ENCODE measurements at regions not wholly inside any gene's neighbourhood (a gene's known extent, or its start where the extent isn't known, plus 50 kb on each side); places are given as distances from the start of the nearest gene placed in this dataset.

DNA sequence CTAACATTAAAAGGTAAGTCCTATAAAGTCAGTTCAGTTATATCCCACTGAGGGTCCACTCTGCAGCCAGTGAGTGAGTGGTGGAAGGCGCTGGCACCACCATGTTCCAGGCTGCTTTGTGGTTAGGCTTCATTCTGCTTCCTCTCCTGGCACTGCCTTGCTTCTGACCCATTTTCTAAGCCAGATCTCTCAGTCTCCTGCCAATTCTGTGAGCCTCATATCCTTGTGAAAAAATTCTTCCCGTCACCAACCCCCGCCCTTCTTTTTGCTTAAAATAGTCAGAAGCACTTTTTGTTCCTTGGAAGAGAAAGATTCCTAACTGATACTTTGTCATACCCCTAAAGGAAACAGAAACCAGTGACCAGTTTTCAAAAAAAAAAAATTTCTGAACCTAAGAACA, 139.8 kb upstream of the NCK2 start:
- TF ChIP-seq ZBTB7A (tag by site-specific recombination; IDR thresholded peaks at IDR 0.05; ENCODE audit: low read depth) = no peak
- no peak for TF ChIP-seq ZFP69B (tag by site-specific recombination; IDR thresholded peaks at IDR 0.05)
- TF ChIP-seq ZNF211 (tag by site-specific recombination; IDR thresholded peaks at IDR 0.05; ENCODE audit: low read depth) = no peak
- no peak for TF ChIP-seq ZNF530 (tag by site-specific recombination; IDR thresholded peaks at IDR 0.05; ENCODE audit: low read depth)
